Naive B cell (primary cell): ENCODE measurements at regions not wholly inside any gene's neighbourhood (a gene's known extent, or its start where the extent isn't known, plus 50 kb on each side); places are given as distances from the start of the nearest gene placed in this dataset.

Experiments
- ATAC-seq, 2 donors: fragments of 150-1000 bp; cut with Tn5 transposase; 2 replicates each; pipeline ENCODE4 v1.10.0; 2021; ENCODE audit warnings: low read depth in 2 of 2, mild to moderate bottlenecking in 2 of 2, moderate library complexity in 2 of 2
- DNase-seq: peaks from one replicate; pipeline ENCODE4 v3.0.0; 2022
- H3K27ac Mint-ChIP-seq, 6 donors: one replicate each; pipeline ENCODE4 v1.8.0; 2020 to 2022; ENCODE audit warnings: mild to moderate bottlenecking in 6 of 6, mixed read lengths in 6 of 6, moderate library complexity in 5 of 6, inconsistent platforms in 2 of 6
- H3K27me3 Mint-ChIP-seq, 3 donors: one replicate each; pipeline ENCODE4 v1.8.0; 2021 to 2022; ENCODE audit warnings: mixed read lengths in 3 of 3, mild to moderate bottlenecking in 1 of 3
- H3K36me3 Mint-ChIP-seq, 2 donors: one replicate each; pipeline ENCODE4 v1.8.0; 2020 to 2022; ENCODE audit warnings: mixed read lengths in 2 of 2, inconsistent platforms in 1 of 2, mild to moderate bottlenecking in 1 of 2
- H3K4me1 Mint-ChIP-seq, 3 donors: one replicate each; pipeline ENCODE4 v1.8.0; 2020 to 2022; ENCODE audit warnings: mixed read lengths in 3 of 3, inconsistent platforms in 1 of 3, mild to moderate bottlenecking in 1 of 3, moderate library complexity in 1 of 3
- H3K4me3 Mint-ChIP-seq, 8 donors: one replicate each; pipeline ENCODE4 v1.8.0; 2020 to 2022; ENCODE audit warnings: mild to moderate bottlenecking in 8 of 8, mixed read lengths in 8 of 8, moderate library complexity in 8 of 8, inconsistent platforms in 2 of 8
- H3K9me3 Mint-ChIP-seq, 7 donors: one replicate each; pipeline ENCODE4 v1.8.0; 2020 to 2022; ENCODE audit warnings: mixed read lengths in 7 of 7, mild to moderate bottlenecking in 5 of 7, inconsistent platforms in 2 of 7, moderate library complexity in 1 of 7

DNA sequence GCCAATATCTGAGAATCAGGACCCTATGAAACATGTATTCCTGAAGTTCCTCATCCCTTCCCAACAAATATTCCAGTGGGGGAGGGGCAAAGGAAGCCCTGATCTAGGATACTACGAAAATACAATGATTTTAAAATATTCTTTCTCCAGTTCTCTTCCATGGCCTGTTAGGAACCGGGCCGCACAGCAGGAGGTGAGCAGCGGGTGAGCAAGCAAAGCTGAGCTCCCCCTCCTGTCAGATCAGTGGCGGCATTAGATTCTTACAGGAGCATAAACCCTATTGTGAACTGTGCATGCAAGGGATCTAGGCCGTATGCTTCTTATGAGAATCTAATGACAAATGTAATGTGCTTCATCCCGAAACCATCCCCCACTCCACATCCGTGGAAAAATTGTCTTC lies 370.8 kb downstream of the WDR11 start:
- ATAC-seq (no peak), DNase-seq (no peak)
- H3K4me1 Mint-ChIP-seq: no peaks in the 10 kb centered on the region
- no peaks in the 10 kb centered on the region for H3K36me3 Mint-ChIP-seq
- H3K4me3 Mint-ChIP-seq: no peak overlapping the region
- peaks cover 0 to 5% (median 0%) of the 10 kb centered on the region in 3 donors for H3K27me3 Mint-ChIP-seq
- H3K9me3 Mint-ChIP-seq: peaks cover 0 to 2% (median 0%) of the 10 kb centered on the region in 7 donors
- H3K27ac Mint-ChIP-seq: peak overlapping the region in 1 of 6 donors; percentile 18

GRCh38 chr10:121222842-121223241 lies 371.7 kb downstream of the WDR11 start:
- ATAC-seq (no peak), DNase-seq (no peak)
- Mint-ChIP-seq H3K27me3 (peaks cover 0 to 5% (median 0%) of the 10 kb centered on the region in 3 donors), H3K4me1 (no peaks in the 10 kb centered on the region), H3K27ac (no peak overlapping the region), H3K36me3 (no peaks in the 10 kb centered on the region), H3K9me3 (peaks cover 0 to 3% (median 0%) of the 10 kb centered on the region in 7 donors), H3K4me3 (no peak overlapping the region)

- ATAC-seq (no peak), DNase-seq (no peak)
- Mint-ChIP-seq H3K27me3 (no peaks in the 10 kb centered on the region), H3K9me3 (peaks cover 0 to 13% (median 4%) of the 10 kb centered on the region in 7 donors), H3K27ac (no peak overlapping the region), H3K4me3 (no peak overlapping the region), H3K4me1 (no peaks in the 10 kb centered on the region), H3K36me3 (peaks cover 0 to 6% of the 10 kb centered on the region in 2 donors)
Observed at GRCh38 chr10:121231079-121231478, 367.2 kb downstream of the FGFR2 start.

GRCh38 chr10:121232494-121232893 lies 365.8 kb downstream of the FGFR2 start:
- Mint-ChIP-seq H3K27me3 (no peaks in the 10 kb centered on the region), H3K36me3 (peaks cover 0 to 8% of the 10 kb centered on the region in 2 donors), H3K9me3 (peaks cover 3 to 26% (median 9%) of the 10 kb centered on the region in 7 donors), H3K4me3 (no peak overlapping the region), H3K27ac (no peak overlapping the region), H3K4me1 (no peaks in the 10 kb centered on the region)
- ATAC-seq (no peak), DNase-seq (no peak)

DNA sequence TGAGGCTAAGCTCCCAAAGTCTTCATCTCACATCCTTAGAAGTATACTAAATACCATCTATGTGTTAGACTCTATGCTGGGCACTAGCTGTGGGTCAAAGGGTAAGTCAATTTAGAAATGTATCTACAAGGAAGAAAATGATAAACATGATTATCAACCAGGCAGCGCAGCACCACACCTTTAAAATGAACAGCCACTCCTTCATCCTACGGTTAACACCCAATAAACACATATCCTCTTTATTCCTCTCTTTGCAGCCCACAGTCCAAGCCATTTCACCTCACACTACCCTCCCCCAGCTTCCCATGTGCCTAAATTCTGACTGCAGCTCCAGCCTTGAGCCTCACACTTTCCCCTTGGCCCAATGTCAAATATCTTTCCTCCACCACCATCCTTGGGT lies 362.6 kb downstream of the FGFR2 start:
- no peak overlapping the region for H3K27ac Mint-ChIP-seq
- ATAC-seq (no peak), DNase-seq (no peak)
- H3K4me1 Mint-ChIP-seq: no peaks in the 10 kb centered on the region
- peaks cover 0 to 16% of the 10 kb centered on the region in 2 donors for H3K36me3 Mint-ChIP-seq
- H3K9me3 Mint-ChIP-seq: peaks cover 12 to 30% (median 18%) of the 10 kb centered on the region in 7 donors
- no peak overlapping the region for H3K4me3 Mint-ChIP-seq
- no peaks in the 10 kb centered on the region for H3K27me3 Mint-ChIP-seq

DNA sequence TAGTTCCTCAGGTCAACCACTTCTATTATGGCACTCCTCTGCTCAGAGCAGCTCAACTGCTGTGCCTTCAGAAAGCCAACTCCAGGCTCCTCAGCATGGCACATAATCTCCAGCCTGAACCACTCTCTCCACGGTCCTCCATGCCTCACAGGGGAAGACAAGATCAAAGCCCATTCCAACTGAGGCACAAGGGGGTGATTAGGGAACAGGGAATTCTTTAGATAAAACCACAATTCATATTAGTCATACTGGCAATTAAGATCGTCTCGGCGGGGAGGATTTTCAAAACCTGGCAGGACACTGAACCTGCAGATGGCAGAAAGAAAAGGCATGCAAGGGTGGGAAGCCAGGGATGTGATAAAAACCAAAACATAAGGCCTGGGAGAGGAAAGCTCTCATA lies 361.6 kb downstream of the FGFR2 start:
- Mint-ChIP-seq H3K36me3 (peaks cover 0 to 16% of the 10 kb centered on the region in 2 donors), H3K4me3 (no peak overlapping the region), H3K4me1 (no peaks in the 10 kb centered on the region), H3K27me3 (no peaks in the 10 kb centered on the region), H3K27ac (no peak overlapping the region), H3K9me3 (peaks cover 12 to 30% (median 20%) of the 10 kb centered on the region in 7 donors)
- DNase-seq (no peak), ATAC-seq (no peak)

DNA sequence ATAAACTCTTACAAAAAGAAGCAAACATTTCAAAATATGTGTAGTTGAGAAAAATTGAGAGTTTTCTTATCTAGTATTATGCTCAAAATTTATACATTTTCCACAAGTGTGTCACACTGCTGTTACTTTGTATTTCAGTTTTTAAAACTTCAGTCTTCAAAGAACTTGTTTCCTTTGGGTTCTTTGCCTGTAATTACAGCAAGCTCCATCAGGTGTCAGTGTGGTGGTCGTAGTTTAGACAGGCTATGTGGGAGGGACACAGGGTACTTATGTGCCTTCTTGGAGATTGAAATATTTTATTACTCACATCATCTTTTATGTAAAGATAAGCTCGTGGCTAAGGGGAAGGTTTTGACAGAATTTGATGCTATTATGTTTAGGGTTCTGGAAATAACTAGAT lies 360.5 kb downstream of the FGFR2 start:
- H3K27me3 Mint-ChIP-seq: no peaks in the 10 kb centered on the region
- DNase-seq: no peak
- ATAC-seq: no peak
- peaks cover 0 to 16% of the 10 kb centered on the region in 2 donors for H3K36me3 Mint-ChIP-seq
- no peak overlapping the region for H3K4me3 Mint-ChIP-seq
- H3K4me1 Mint-ChIP-seq: no peaks in the 10 kb centered on the region
- H3K9me3 Mint-ChIP-seq: peaks cover 12 to 30% (median 20%) of the 10 kb centered on the region in 7 donors
- no peak overlapping the region for H3K27ac Mint-ChIP-seq

DNA sequence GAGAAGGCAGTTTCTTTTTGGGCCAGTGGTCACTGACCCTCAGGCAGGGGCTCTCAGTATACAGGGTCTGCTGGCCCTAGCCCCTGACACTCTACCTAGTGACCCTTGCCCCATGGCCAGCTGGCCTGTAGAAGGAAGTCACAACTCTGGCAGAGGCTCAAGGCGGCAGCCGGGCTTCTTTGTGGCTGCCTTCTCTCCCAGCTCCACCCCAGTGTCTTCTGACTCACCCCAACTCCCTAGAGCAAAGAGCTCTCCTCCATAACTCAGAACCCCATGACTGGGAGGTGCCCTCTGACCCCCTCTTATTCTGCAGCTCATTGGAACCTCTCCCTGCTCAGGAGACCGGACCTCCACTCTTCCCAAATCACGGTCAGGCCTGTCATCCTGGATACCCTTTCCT lies 358.2 kb downstream of the FGFR2 start:
- H3K9me3 Mint-ChIP-seq: peaks cover 14 to 30% (median 21%) of the 10 kb centered on the region in 7 donors
- H3K4me1 Mint-ChIP-seq: no peaks in the 10 kb centered on the region
- ATAC-seq (no peak), DNase-seq (no peak)
- H3K27me3 Mint-ChIP-seq: peaks cover 0 to 6% (median 0%) of the 10 kb centered on the region in 3 donors
- H3K27ac Mint-ChIP-seq: no peak overlapping the region
- H3K4me3 Mint-ChIP-seq: no peak overlapping the region
- peaks cover 0 to 23% of the 10 kb centered on the region in 2 donors for H3K36me3 Mint-ChIP-seq

GRCh38 chr10:121240556-121240955 lies 357.7 kb downstream of the FGFR2 start:
- Mint-ChIP-seq H3K4me1 (no peaks in the 10 kb centered on the region), H3K27ac (no peak overlapping the region), H3K9me3 (peaks cover 14 to 30% (median 21%) of the 10 kb centered on the region in 7 donors), H3K36me3 (peaks cover 0 to 22% of the 10 kb centered on the region in 2 donors), H3K4me3 (peak overlapping the region in 1 of 8 donors; percentile 14), H3K27me3 (peaks cover 0 to 6% (median 0%) of the 10 kb centered on the region in 3 donors)
- ATAC-seq: no peak
- no peak for DNase-seq

- DNase-seq: no peak
- H3K4me1 Mint-ChIP-seq: no peaks in the 10 kb centered on the region
- no peak overlapping the region for H3K27ac Mint-ChIP-seq
- ATAC-seq: no peak
- H3K9me3 Mint-ChIP-seq: peaks cover 11 to 26% (median 16%) of the 10 kb centered on the region in 7 donors
- H3K4me3 Mint-ChIP-seq: no peak overlapping the region
- peaks cover 0 to 6% (median 1%) of the 10 kb centered on the region in 3 donors for H3K27me3 Mint-ChIP-seq
- peaks cover 0 to 16% of the 10 kb centered on the region in 2 donors for H3K36me3 Mint-ChIP-seq
Observed at GRCh38 chr10:121241337-121241736, 356.9 kb downstream of the FGFR2 start.

GRCh38 chr10:121242741-121243608 lies 355.3 kb downstream of the FGFR2 start:
- H3K4me1 Mint-ChIP-seq: no peaks in the 10 kb centered on the region
- ATAC-seq (no peak), DNase-seq (no peak)
- peaks cover 0 to 6% (median 4%) of the 10 kb centered on the region in 3 donors for H3K27me3 Mint-ChIP-seq
- H3K4me3 Mint-ChIP-seq: no peak overlapping the region
- peaks cover 6 to 18% (median 9%) of the 10 kb centered on the region in 7 donors for H3K9me3 Mint-ChIP-seq
- H3K36me3 Mint-ChIP-seq: peaks cover 0 to 14% of the 10 kb centered on the region in 2 donors
- no peak overlapping the region for H3K27ac Mint-ChIP-seq

- DNase-seq (no peak), ATAC-seq (no peak)
- H3K27me3 Mint-ChIP-seq: peaks cover 0 to 6% (median 4%) of the 10 kb centered on the region in 3 donors
- peaks cover 0 to 13% (median 3%) of the 10 kb centered on the region in 7 donors for H3K9me3 Mint-ChIP-seq
- peaks cover 0 to 7% of the 10 kb centered on the region in 2 donors for H3K36me3 Mint-ChIP-seq
- no peak overlapping the region for H3K27ac Mint-ChIP-seq
- no peak overlapping the region for H3K4me3 Mint-ChIP-seq
- no peaks in the 10 kb centered on the region for H3K4me1 Mint-ChIP-seq
Observed at GRCh38 chr10:121243609-121244241, 354.5 kb downstream of the FGFR2 start.

- H3K27me3 Mint-ChIP-seq: peaks cover 0 to 6% (median 4%) of the 10 kb centered on the region in 3 donors
- peaks cover 0 to 13% (median 3%) of the 10 kb centered on the region in 7 donors for H3K9me3 Mint-ChIP-seq
- H3K4me3 Mint-ChIP-seq: no peak overlapping the region
- ATAC-seq (no peak), DNase-seq (no peak)
- H3K27ac Mint-ChIP-seq: no peak overlapping the region
- peaks cover 0 to 7% of the 10 kb centered on the region in 2 donors for H3K36me3 Mint-ChIP-seq
- no peaks in the 10 kb centered on the region for H3K4me1 Mint-ChIP-seq
Observed at GRCh38 chr10:121244818-121245217, 353.4 kb downstream of the FGFR2 start.

DNA sequence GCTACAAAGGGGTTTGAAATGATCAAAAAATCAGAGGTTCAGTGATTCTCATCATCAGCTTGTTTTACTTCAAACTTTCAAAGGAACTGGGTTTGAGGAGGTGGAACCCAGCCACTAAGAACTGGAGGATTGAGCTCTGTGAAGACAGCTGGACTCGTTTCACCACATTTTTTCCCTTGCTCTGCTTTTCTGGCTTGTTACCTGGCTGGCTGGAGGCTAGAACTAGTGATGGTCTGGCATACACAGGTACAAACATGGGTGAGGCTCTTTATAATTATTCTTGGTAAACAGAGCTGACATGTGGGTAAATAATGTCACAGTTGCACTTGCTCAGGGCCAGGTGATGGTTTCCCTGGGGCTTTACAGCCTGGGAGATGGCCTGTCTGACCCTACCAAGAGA lies 352.5 kb downstream of the FGFR2 start:
- ATAC-seq: no peak
- no peaks in the 10 kb centered on the region for H3K4me1 Mint-ChIP-seq

More for the DNA sequence above, 352.5 kb downstream of the FGFR2 start:
- Mint-ChIP-seq H3K4me3 (no peak overlapping the region), H3K27me3 (peaks cover 0 to 6% (median 4%) of the 10 kb centered on the region in 3 donors), H3K27ac (no peak overlapping the region), H3K9me3 (peaks cover 0 to 8% (median 3%) of the 10 kb centered on the region in 7 donors), H3K36me3 (peaks cover 0 to 7% of the 10 kb centered on the region in 2 donors)
- DNase-seq: no peak
